ENCODE measurements at regions not wholly inside any gene's neighbourhood (a gene's known extent, or its start where the extent isn't known, plus 50 kb on each side); places are given as distances from the start of the nearest gene placed in this dataset.
A peak's percentile ranks its signal among the peaks of the same experiment; 100 is the strongest.

DNA sequence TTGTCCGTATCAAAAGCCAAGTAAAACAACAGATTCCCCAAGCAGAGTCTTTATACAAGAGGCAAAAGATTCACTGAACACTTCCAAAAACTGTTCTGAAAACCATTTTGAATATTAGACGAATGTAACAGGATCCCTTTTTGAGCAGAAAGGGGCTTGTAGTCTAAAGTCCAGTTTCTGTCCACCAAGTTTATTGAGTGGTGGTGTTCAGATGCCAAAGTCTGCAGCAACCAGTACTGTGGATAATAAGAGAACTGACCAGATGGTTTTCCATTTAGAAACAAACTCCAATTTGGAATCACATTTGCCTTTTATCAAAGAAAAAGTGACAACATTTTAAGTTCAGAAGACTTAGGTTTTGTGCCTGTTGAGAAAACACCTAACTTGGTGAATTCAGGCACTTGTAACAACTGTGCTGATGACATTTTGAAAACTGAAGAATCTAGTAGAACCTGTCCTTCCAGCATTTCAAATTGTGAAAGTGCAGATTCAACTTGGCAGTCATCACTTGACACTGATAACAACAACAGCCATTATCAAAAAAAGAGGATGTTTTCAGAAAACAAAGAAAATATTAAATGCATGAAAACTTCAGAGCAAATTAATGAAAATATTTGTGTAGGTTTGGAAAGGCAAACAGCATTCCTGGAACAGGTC, 217.1 kb downstream of the CSNK2A3 start:
- DNase-seq = no peak

DNA sequence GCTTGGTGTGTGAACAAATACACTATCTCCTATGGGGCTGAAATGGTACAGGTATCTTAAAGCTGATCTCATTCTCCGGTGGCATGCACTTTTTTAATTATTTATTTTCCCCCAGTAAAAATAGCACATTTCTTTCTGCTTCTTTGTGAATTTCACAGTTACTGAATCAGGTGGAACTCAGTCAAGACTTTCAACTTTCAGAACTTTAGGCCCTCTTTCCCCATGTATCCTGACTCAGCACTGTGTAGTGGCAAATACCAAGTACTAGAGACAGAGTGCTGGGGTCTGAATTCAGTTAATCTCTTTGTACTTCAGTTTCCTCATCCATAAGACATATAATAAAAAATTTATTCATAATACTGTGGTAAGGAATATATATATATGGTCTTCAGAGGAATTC, 223.9 kb downstream of the CSNK2A3 start:
- no peak for DNase-seq

DNA sequence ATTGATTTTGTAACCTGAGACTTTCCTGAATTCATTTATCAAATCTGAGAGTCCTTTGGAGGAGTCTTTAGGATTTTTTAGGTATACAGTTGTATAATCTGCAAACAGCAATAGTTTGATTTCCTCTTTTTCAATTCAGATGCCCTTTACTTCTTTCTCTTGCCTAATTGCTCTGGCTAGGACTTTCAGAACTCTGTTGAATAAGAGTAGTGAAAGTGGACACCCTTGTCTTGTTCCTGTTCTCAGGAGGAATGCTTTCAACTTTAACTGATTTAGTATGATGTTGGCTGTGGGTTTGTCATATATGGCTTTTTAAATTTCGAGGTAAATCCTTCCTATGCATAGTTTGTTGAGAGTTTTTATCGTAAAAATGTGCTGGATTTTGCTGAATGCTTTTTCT, 227.4 kb downstream of the CSNK2A3 start:
- peak; percentile 3 to 11 for DNase-seq

DNA sequence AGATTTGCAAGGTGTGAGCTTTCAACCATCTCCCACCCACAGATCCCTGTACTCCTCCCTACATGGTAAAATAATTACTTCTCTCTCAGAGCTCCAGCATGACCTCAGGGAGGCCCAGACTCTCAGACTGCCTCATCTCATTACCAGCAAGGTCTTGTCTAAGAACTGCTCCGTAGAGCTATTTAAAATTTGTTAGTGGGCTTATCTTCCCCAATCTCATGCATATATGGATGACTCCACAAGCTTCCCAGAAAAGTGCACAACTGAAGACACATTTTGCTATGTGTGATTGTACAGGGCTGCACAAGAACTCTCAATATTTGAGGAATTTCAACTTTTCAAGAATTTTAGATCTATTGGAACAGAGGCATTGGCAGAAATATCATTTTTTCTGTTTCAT, 230.3 kb downstream of the CSNK2A3 start:
- no peak for DNase-seq

DNA sequence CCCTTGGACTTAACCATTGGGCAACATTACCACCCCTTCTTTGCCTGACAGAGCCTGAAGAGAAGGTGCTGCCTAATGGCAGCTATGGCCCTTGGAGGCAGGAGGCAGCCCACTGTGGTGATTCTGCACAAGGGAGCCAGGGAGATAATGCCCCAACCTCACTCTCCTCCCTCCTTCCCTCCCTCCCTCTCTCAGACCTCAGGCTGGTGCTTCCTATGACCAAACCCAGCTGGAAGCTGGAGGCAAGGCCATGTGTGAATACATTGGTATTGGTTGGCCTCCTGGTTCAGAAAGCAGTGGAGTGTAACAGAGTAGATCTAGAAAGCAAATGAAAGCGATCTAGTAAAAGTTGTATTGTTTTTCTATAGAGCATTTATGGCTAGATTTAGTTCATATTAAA, 233.1 kb downstream of the CSNK2A3 start:
- no peak for DNase-seq

DNA sequence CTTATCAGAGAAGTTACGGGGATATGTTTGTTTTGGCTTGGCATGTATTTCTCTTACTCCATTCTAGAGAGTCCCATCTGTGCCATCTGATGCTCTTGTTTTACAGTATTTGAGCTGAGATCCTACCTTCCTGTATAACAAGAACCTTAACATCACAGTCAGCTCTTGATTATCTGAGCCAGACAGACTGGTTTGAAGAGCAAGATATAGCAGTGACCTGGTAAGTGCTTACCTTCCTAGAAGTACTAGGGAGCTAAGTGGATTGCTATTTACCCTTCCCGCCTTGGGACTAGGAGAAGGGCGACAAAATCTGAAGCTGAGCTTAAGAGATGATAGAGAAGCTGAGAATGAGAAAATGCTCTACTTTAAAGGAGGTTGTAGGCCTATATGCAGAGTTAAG, 235.3 kb downstream of the CSNK2A3 start:
- DNase-seq = no peak

DNA sequence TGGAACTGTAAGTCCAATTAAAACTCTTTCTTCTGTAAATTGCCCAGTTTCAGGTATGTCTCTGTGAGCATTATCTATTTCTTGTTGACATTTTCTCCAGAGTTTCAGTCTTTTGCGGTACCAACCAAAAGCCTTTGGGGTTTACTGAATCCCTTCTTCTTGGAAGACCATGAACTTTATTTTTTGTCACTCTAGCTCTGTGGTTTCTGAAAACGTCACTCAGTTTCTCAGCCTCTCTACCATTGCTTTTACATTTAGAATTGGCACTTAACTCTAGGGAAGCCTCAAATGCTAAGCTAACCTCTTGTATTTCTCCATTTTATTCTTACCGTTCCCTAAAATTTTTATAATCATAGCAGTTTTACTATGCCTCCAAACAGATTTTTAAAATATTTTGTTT, 237.6 kb downstream of the CSNK2A3 start:
- DNase-seq = no peak

DNA sequence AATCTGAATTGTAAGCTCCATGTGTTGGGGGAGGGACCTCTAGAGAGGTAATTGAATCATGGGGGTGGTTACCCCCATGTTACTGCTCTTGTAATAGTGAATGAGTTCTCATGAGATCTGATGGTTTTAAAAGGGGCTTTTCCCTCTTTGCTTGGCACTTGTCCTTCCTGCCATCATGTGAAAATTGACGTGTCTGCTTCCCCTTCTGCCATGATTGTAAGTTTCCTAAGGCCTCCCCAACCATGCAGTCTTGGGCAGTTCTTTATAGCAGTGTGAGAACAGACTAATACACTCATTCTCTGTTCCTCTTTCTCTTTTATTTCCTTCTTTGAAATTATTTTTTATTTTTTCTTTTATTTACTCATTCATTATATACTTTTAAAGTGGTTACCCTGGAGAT, 239.4 kb downstream of the CSNK2A3 start:
- peak in 1 of 2 donors; percentile 11 for DNase-seq

DNA sequence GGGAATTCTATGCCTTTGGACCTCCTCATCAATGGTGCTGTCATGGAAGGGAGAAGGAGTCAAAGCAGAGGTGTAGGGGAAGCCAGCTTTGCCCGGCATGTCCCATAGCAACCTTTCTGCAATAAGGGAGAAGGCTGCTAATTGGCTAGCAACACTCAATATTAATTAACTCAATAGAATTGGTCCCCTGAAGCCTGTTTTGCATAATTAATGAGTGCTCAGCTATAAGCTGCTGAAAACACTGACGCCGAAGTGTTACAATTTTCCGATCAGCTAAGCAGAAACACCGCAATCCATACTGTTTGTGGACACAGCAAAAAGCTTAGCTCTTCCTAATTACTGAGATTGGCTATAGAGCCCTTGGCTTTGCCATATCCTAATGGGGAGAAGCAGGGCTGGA, 245.0 kb downstream of the CSNK2A3 start:
- no peak for DNase-seq

DNA sequence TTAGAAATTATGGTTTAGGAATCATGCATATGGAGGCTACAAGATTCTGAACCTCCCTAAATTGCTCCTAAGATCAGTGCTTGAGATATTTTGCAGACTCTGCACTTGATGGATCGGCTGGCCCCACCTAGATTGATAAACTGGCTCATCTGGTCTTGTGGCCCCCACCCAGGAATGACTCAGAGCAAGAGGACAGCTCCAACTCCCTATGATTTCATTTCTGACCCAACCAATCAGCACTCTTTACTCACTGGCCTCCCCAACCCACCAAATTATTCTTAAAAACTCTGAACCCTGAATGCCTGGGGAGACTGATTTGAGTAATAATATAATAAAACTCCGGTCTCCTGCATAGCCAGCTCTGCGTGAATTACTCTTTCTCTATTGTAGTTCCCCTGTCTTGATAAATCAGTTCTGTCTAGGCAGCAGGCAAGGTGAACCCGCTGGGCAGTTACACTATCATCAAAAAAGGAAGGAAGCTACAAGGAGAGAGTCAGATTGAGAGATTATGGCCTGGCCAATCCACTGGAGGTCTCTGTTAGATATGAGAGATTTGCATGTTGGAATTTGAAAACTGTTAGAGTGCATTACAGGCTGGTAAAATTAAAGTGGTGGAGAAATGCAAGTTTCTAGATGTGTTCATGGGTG, 245.8 kb downstream of the CSNK2A3 start:
- no peak for DNase-seq

DNA sequence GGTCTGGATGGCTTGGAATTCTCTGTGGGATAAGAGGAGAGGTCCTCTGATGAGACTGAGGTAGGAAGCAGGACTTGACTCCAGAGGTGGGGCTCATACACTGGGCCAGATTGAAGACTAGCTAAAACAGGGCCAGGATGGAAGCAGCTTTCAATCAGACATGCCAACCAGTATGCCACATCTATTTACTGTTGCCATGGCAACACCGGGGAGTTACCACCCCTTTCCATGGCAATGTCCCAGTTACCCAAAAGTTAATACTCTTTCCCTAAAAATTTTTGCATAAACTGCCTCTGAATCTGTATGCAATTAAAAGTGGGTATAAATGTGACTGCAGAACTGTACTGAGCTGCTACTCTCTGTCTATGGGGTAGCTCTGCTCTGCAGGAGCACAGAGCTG, 247.5 kb upstream of the ZBED5 start:
- DNase-seq = no peak

DNA sequence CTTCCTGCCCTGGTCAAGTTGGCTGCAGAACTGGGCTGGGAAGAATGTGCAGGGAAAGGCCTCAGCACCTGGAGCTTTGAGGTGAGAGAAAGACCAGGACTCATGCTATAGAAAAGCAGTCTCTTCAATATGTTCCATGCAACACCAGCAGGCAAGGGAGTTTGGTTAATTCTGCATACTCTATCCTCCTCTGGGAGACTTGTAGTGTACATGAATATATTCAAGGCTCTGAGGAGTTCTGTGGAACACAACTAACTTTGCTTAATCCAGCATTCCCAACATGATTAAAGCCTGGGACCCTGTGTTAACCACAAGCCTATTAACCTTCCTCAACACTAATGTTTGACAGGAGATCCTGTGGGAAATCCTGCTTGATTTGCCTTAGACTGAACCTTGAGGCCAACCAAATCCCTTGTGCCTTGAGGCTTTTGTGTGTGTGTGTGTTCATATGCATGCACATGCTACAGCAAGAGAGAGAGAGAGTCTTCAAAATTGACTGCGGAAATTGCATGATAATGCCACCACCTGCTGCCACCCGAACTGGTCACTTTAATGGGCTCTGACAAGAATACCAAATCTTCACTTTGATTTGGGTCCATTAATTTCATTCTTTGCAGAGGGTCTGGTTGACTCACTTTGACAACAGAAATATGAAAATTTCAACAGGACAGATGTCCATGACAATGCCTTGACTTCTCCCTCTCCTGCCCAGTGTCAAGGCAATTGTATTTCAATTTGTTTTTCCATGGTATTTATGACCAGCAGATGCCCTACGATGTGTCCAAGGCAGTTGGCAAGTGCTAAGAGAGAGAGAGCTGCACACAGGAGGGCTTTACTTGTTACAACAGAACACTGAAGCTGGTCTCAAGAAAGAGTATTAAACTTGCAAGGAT, 238.2 kb upstream of the ZBED5 start:
- DNase-seq = no peak

DNA sequence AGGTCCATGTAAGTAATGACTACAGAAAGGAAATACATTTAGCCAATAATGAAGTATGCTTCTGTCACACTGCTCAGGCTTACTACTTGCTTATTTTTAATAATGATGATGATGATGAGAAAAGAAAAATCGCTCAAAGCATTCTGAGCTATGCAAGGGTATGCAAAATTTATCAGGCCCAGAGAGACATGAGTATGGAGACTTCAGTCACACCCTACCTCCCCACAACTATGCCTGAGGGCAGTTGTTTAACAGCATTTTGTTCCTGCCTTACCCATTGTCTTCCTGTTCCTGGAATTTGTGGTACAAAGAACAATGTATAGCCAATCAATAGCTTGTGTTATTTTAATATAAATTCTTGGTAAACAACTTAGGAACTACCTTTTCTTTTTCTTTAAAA, 232.6 kb upstream of the ZBED5 start:
- no peak for DNase-seq

DNA sequence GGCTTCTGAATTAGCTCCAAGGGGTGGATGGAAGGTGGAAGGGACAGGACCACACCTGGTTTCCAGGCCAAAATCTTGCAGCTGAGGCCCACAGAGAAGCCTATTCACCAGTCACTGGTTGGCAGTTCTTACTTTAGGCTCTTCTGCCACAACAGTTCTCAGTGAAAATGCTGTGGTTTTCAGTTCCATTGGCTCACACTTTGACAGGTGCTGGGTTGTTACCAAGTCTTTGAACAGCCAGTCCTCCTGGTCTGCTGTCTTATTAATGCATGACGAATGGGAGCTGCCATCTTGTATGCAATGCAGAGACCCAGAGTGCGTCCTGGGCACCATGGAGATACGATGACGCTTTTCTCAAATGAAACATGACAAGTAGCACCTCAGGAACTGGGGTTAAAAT, 232.0 kb upstream of the ZBED5 start:
- no peak for DNase-seq

DNA sequence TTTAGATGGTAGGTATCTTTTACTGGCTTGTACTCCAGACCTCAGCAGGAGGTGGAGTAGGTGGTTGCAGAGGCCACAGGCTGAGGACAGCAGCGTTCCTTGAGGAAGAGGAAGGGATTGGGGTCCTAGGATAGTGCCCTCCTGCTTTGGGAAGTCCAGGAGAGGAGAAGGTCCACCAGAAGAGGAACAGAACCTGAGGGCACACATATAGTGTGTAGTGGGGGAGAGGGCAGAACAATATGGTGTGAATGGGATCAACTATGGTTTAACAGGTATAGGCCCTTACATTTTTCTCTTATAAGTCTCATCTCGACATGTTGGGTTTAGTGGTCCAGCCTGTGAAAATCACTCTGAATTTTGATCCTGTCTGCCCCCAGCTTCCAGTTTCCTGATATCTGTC, 229.1 kb upstream of the ZBED5 start:
- no peak for DNase-seq

DNA sequence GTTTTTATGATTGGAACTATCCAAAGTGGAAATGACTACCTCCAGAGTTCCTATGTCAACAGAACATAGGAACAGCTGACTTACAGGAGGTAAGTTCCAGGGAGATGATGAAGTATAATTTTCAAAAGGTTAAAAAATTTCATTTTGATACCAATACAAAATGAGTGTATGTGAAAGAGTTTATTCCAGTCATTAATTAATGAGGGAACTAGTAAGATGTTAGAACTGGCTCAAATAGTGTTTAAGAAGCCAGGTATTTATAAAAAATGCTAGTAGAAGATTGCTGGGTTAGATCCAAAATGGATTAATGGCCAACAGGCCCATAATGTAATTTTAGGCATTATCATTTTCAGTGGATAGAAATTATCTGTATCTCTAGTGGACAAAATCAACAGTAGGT, 227.7 kb upstream of the ZBED5 start:
- DNase-seq = no peak

DNA sequence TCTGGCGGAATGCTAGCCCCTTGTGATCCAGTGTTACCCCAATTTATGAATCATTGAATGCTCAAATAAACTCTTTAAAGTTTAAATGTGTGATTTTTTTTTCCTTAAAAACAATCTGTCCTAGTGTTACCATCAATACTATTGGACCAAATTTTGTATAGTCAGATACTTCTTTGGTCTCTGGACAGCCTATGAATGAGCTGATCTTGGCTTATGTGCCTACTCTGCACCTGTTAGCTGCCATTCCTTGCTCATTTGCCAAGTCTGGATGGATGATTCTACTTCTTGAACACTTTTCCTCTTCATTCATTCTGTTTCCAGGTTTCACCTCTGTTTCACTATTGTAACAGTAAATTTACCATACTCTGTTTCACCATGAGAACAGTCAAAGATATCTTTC, 226.5 kb upstream of the ZBED5 start:
- DNase-seq = no peak

DNA sequence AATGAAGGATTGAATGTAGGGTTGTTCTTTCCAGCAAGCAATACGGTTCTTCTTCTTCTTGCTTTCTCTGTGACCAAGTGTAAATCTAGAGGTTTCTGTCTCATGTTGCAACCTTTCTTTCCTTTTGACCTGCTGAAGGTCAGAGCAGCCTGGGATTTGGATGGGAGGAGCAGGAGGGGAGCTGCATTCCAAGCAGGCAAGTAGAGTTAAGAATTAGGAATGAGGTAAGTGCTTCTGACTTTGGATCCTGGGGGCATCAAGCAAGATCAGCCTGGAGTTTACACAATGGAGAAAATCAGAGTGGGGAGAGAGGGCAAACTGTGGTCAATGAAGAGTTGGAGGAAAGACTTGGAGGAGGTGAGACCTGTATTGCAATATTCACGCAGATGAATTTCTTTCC, 225.6 kb upstream of the ZBED5 start:
- no peak for DNase-seq

DNA sequence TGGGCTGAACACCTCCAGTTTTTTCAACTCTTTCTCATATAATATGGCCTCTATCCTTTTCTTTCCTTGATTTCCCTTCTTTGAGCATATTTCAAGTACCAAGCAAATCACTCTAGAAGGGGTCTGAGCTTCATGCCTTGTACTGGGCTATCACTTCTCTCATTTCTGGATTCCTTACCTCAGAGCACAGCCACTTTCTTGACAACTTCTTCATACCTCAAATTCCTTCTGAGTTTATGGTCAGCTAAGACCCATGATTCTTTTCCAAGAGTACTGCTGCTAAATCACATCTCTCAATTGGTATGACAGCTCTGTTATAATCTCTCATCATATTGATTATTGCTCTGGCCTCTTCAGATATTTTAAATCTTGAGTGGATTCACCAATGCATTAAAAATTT, 224.8 kb upstream of the ZBED5 start:
- DNase-seq = no peak

DNA sequence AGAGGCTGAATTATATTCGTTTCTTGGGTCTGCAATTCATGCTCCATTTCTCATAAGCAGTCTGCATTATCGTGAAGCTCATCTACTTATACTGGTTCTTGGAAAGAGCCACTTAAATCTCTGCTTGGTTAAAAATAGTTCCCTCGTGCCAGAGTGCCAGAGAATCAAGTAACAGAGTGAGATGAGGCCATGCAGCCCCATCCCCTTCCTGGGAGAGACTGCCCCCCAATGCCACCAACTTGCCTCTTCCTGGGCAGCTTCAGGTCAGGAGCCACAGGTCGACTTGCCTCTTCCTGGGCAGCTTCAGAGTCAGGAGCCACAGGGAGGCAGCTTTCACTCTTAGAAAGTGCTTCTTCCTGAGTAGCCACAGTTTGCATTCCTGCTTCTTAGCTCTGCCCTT, 223.9 kb upstream of the ZBED5 start:
- DNase-seq = no peak

DNA sequence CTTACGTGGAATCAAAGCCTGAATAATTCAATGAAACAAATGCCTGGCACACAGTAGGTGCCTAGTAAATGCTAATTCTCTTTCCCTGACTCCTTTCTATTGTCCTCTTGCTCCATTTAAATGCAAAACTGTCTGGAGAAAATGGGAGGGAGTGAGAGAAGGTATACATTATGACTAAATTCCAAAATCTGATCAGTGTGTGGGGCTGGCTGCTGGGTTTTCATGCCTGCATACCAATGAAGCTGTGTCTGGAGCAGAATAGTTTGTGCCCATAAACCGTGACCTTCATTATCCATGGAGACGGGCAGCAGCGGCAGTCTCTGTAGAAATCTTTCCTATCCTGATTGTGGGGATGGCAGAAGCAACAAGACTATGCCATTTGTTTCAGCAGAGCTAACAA, 223.4 kb upstream of the ZBED5 start:
- DNase-seq = no peak

DNA sequence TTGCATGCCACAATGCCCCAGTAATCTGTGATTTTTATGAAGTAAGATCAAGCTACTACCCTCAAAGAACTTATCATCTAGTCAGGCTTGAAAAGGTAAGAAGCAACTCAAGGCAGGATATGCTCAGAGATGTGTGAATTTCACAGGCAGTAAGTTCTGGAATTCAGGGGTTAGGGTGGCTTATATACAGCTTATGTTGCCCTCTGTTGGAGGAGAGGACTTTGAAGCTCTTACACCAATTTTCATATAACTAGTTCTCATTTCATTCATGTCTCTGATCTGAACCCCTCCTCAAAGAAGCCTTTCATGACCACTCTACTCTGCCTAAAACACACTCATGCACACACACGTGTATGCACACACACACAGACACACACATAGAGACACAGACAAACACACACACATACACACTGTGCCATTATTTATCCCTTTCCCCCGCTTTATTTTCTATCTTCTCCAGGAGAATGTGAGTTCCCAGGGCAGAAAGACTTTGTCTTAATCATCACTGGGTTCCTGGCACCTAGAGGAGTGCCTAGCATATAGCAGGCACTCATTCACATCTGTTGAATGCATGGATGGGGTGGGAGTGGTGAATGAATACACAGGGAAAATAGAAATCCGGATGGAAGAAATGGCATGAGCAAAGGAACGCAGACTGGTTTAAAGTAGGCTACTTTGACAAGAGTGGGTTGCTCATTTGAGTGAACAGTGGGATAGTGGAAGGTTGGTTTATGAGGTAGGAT, 220.7 kb upstream of the ZBED5 start:
- no peak for DNase-seq

DNA sequence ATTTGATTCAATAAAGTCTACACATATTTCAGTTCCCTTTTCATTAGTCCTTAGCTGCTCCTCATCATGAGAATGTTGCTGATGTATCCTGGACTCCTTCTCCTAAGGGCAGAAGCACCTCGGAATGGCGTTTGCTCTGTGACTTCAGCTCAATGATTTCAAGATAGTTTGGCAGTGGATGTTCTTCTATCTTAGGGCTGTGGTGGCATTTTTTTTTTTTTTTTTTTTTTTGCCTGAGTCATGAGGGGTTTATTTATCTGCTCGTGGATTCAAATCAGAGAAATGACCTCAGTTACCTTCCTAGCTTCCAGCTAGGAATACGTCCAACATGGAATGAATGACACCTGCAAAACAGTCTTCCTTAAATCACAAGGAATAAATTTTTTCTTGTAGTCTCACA, 220.0 kb upstream of the ZBED5 start:
- DNase-seq = no peak

All from inflammatory macrophage treated with lipopolysaccharide for 1 hour (primary cell).